Ureter (tissue), 1 donor: ENCODE measurements at regions not wholly inside any gene's neighbourhood (a gene's known extent, or its start where the extent isn't known, plus 50 kb on each side); places are given as distances from the start of the nearest gene placed in this dataset.
"Not testable (repeated sequence)": the region's sequence is repeated elsewhere in the genome, so short reads cannot be mapped to it uniquely, and the experiment has no call there.

Experiments
- DNase-seq: peaks from one replicate; pipeline ENCODE4 v3.0.0-alpha.2; 2020; ENCODE audit warnings: low spot score
- donor health status: DM: yes; HTN: yes; CAD: no.

DNA sequence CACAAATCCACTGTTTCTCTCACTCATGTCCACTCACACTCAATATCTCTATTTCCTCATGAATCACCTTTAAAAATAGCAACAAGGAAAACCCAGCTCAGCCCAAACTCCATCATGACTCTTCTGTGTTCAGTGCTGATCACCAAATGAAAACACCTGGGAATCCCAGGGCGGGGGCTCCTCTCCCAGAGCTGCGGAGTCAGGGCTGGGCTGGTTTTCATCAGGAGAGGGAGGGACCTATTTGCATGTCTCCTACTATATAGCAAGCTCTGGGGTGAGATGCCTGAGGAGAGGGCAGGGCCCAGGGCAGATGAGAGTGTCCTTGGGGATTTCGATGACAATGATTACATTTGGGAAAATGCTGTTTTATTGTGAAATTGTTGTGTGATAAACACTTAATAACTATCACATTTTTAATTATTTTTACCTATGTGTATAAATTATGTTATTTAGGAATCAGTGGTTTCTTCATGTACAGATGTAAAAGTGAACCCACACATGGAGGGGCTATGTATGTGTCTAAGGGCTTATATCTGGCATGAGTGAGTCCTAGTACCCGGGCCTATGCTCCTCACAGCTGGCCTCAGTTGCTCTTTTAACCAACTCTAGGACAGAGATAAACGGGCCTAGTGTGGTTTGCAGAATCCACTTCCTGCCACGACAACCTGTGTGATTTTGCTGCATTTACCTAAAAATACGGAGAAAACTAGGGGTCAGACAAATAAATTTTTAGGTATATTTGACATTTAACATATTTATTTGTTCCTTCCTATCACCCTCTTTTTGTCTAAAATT is 1131.9 kb downstream of the TMEM121 start:
- not testable (repeated sequence) for DNase-seq

DNA sequence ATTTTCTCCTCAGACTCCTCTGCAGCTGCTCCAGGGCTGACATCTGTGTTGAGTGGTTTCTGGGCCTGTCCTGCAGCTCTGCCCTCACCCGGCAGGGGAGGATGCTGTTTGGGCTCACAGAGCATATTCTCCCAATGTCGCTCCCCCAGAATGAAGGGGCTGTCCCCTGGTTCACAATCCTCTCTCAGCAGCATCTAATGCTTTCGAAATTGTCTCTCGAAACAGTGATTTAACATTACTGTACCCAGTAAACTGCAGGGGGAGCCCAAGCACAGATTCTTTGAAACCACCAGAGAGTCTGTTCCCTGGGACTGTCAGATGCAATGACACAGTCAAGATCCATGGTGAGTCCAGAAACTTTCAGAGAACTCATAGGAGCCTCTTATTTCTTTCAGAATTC is 1135.2 kb downstream of the TMEM121 start:
- DNase-seq, result not testable (repeated sequence)

DNA sequence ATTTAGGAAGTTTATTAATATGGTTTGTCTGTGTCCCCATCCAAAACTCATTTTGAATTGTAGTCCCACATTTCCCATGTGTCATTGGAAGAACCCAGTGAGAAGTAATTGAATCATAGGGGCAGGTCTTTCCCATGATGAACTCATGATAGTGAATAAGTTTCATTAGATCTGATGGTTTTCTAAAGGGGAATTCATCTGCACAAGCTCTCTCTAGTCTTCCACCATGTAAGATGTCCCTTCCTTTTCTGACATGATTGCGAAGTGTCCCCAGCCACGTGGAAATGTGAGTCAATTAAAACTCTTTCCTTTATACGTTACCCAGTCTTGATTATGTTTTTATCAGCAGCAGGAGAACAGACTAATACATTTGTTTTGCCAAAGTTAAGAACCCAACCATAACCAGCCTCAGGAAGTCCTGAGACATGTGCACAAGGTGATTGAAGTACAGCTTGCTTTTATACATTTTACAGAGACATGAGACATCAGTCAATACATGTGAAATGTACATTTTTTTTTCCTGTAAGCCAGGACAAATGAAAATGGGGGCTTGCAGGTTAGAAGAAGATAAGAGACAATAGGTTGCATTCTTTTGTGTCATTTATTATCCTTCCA is 1136.7 kb downstream of the TMEM121 start:
- no peak for DNase-seq

DNA sequence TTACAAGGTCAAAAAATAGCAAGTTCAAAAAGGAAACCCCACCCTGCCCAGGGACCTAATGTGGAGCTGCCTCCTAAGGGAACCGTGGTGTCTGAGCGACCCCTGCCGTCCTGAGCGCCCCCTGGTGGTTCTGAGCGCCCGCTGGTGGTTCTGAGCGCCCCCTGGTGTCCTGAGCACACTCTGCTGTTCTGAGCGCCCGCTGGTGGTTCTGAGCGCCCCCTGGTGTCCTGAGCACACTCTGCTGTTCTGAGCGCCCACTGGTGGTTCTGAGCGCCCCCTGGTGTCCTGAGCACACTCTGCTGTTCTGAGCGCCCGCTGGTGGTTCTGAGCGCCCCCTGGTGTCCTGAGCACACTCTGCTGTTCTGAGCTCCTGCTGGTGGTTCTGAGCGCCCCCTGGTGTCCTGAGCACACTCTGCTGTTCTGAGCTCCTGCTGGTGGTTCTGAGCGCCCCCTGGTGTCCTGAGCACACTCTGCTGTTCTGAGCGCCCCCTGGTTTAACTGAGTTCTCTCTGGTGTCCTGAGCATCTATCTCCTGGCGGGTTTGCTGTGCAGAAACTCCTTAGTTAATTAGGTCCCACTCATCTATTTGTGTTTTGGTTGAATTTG is 1137.5 kb downstream of the TMEM121 start:
- not testable (repeated sequence) for DNase-seq

DNA sequence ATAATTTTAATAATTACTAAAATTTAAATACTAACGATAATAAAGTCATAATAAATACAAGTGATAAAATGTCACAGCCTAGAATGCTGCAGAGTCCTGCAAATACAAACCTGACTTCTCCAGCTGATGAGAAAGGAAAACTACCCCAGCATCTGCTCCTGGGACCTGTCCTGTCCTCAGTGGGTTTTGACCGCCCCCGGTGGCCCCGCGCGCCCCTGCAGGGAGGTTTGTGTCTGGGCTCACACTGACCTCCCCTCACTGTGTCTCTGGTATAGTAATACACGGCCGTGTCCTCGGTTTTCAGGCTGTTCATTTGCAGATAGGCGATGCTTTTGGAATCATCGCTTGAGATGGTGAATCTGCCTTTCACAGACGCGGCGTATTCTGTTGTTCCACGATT is 1139.4 kb downstream of the TMEM121 start:
- DNase-seq, result no peak

DNA sequence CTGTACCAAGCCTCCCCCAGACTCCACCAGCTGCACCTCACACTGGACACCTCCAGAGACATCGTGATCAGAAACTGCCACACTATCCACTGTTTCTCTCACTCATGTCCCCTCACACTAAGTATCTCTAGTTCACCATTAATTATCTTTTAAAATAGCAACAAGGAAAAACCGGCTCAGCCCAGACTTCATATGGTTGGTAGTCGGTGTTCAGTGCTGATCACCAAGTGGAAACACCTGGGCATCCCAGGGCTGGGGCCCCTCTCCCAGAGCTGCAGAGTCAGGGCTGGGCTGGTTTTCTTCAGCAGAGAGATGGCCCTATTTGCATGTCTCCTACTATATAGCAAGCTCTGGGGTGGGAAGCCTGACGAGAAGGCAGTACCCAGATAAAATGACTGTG is 1140.0 kb downstream of the TMEM121 start:
- DNase-seq, result no peak

DNA sequence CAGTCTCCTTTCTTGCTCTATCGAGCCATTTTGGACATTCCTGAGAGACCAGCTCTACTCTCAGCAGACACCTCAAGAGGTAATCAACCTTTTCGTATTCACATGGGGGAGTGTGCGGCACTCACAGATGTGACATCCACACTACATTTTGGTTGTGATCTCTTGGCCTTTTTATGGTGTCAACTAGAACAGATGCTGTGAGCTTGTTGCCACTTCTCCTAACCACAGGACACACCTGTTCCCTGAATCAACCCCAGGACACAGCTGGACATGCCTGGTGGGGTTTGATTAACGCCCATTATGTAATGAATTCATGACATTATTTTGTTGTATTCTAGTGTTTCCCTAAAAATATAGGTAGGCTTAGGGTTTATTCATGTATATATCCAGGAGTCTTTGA is 1143.6 kb downstream of the TMEM121 start:
- DNase-seq, result no peak

DNA sequence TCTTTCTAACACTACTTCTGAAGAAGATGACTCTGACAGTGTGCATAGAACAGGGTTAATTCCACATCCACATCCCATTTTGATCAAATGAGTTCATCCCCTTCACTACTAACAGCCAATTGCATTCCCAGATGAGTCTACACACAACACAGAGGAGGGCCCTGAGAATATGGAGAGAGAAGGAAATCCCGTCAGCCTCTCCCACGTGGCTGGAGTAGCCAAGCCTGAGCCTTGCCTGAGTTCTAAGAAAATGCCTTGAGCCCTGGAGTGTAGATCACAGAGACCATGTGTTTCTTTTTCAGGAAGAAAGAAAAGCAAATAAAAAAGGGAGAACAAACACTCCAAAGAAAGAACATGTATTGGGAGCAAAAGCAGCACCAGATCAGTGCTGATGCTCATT is 1147.7 kb downstream of the TMEM121 start:
- DNase-seq, result not testable (repeated sequence)

DNA sequence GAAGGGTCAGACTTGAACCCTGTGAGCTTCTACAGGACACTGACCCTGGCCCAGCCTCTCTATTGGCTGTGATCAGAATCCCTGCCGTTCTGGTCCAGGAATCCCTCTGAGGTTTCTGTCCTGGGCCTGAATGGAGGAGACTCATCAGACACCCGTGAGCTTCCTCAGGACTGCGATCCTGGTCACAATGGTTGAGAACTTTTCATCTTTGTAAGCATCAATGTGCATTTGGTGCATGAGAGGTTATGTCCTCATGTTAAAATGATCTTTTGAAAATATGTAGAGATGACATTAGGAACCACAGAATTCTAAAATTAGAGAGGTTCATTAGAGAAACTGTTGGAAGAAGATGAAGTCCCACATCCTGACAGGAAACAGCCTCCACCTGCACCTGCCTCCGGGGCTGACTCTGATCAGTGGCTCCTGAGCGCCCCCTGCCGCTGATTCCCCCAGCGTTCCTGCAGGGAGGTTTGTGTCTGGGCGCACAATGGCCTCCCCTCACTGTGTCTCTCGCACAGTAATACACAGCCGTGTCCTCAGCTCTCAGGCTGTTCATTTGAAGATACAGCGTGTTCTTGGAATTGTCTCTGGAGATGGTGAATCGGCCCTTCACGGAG is 1148.2 kb downstream of the TMEM121 start:
- DNase-seq, result not testable (repeated sequence)

DNA sequence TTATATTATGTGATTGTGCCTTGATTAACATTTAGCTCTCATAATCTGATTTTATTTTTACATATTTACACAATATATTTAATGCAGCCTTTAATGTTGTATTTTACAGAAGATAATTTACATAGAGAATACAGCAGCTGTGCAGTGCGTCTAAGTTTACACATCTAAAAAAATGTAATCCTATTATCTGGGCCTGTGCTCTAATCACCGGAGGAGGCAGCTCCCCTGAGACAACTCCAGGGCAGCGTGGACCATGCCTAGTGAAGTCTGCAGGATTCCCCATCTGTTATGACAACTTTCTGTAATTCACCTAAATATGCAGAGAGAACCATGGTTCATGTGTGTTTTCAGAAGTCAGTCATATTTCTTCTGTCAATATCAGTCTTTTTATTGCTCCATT is 1149.3 kb downstream of the TMEM121 start:
- not testable (repeated sequence) for DNase-seq

DNA sequence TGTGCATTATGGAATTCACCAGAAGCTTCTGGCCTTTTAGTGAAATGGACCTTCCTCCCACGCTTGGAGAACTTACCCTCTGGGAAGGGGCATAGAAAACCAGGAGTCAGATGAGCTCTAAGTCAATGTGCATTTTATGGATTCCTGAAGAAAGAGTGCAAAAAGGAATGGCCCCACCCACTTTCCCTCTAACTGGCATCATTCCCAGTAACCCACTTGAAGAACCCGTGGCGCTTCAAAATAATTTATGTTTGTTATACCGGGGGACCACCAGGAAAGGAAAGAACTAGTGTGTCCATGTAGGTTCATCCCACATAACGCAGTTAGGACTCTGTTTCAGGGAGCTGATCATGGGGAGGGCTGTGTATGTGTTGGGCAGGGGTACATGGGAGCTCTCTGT is 1153.4 kb downstream of the TMEM121 start:
- no peak for DNase-seq

DNA sequence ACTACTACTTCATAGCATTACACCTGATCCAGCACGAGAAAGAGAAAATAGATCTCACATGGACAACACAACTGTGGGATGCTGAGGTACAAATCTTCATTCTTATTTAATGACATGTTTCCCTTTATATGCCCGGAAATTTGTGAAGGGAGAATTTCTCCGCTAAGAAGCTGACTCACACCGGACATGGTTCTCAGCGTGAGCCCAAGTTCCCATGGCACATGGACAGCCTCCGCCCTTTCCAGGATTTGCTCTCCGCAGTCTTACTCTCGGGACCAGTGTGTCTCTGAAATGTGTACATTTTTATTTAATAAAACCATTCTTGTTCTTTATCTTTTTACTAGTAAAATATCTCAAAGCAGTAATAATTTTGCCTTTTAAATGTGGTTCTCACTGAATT is 1154.8 kb downstream of the TMEM121 start:
- DNase-seq, result no peak

DNA sequence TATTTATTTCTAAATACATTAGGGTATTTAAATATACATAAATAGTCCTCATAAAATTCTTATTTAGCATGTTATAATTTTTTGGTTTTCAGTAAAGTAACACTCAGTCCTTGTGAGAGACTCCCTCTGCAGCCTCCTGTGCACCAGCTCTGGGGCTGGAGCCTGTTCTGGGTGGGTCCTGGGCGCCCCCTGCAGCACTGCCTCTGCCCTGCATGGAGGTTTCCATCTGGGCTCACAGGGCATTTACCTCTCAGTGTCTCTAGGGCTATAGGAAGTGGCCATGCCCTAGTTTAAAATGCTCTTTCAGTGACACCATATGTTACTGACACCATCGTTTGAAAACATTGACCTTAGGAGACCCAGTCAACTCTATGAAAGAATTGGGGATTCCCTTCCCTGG is 1155.2 kb downstream of the TMEM121 start:
- DNase-seq, result no peak

DNA sequence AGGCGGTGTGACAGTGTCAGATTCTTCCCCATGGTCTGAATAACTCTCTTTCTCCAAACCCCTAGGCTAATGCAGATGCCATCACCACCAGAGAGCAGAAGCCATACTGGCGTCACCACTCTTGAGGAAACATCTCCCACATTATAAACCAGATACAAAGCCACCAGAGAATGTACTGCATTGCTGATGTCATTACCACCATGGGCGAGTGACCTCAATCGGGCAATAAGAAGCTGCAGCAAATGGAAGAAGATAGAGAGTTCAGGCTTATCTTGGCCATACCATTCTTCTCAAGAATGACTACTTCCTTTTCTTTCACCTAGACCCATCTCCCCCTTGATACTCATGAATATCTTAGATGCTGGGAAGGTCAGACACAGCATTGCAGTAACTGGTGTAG is 1157.2 kb downstream of the TMEM121 start:
- DNase-seq, result no peak

DNA sequence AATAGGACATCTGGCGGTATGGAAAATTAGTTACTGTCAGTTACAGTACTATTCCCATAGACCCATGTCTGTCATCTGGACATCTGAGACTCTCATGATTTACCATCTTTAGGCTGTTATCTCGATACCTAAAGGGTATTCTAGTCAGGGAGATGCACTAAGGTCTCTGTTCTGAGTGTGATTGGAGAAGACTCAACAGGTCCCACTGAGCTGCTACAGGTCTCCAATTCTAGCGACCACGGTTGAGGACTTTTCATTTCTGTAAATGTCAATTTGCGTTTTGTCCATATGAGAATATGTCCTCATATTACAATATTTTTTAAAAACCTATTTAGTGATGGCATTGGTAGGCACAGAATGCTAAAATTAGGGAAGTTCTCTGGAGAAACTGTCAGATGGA is 1160.2 kb downstream of the TMEM121 start:
- DNase-seq, result no peak

DNA sequence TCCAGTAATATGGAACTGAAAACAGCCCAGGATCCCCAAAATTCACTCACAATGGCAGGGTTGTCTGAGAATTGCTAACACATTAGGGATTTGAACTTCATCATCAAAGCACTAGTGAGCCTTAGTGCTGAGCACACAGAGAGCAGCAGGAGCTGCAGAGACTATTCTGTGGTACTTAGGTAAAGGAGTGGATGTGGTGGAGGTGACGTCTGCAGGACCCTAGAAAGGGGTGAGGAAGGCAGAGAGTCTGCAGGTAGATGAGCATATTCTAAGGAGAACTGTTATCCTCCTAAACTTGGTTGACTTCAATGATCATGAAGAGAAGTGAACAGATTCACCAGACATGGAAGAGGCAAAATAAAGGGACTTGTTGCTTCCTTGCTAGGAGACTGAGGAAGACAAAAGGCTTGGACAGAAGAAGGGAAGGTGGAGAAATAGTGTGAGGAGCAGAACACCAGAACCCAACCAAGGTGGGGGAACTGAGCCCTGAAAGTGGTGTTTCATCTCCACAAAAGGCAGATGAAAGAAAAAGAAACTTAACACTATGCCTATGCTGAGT is 1164.0 kb downstream of the TMEM121 start:
- DNase-seq, result no peak

DNA sequence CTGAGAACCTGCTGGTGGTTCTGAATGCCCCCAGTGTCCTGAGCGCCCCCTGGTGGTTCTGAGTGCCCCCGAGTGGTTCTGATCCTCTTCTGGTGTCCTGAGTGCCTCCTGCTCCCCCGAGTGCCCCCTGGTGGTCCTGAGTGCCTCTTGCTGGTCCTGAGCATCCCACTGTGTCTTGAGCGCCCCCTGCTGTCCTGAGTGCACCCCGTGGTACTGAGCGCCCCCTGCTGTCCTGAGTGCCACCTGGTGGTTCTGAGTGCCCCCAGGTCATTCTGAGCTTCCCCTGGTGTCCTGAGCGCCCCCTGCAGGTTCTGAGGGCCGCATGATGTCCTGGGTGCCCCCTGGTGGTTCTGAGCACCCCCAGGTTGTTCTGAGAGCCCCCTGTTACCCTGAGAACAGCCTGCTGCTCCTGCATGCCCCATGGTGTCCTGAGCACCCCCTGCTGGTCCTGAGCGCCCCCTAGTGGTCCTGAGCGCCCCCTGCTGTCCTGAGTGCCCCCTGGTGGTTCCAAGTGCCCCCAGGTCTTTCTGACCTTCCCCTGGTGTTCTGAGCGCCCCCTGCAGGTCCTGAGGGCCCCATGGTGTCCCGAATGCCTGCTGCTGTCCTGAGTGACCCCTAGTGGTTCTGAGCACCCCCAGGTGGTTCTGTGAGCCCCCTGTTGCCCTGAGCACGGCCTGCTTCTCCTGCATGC is 1165.4 kb downstream of the TMEM121 start:
- no peak for DNase-seq

DNA sequence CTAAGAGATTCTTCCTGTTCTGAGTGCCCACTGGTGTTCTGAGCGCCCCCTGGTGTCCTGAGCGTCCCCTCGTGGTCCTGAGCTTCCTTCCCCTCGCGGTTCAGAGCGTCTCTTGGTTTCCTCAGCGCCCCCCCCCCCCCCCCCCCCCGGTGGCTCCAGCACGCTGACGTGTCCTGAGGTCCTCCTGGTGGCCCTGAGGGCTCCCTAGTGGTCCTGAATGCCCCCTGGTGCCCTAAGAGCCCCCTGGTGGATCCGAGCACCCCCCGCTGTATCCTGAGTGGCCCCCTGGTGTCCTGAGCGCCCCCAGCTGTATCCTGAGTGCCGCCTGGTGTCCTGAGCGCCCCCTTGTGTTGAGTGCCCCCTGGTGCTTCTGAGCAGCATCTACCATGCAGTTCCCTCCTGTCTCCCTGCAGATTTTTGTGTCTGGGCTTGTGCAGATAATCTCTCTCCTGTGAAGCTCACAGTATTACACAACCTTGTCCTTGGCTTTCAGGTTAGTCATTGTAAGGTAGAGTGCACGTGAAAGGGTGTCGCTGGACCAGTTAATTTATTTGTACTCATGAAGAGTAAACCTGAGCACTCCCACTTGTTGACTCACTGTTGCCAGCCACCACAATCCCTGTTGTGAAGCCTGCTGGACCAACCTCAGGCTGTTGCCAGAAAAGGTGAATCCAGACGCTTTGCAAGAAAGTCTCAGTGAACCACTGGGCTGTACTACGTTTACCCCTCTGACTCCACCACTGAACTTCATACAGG is 1168.4 kb downstream of the TMEM121 start:
- DNase-seq, result no peak

DNA sequence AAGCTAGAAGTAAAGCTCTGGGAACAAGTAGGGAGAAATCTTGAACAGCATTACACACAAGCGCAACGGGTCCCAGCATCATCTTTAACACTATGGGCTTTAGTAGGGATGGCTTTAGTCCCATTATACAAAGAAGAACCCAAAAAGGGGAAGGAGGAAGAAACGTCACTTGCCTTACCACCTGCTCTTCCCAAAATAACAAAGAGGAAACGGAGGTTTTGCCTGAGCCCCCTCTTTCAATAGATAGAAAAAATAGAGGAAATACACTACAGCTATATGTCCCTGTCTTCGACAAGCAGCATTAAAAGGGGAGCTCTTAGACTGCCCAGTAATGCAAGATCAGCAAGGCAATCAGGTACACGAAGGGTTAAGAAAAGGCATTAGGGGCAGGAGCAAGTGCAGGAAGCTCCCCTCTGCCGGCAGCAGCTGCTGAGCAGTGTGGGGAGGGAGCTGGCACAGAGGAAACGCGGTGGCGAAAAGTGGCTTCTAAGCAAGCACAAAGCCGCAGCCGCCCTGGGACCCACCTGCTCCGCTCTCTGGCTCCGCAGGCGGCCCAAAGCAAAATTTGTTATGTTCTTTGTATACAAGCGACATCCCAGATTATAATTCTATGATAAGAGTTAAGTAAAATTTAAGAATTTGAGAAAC is 1172.4 kb downstream of the TMEM121 start:
- not testable (repeated sequence) for DNase-seq

DNA sequence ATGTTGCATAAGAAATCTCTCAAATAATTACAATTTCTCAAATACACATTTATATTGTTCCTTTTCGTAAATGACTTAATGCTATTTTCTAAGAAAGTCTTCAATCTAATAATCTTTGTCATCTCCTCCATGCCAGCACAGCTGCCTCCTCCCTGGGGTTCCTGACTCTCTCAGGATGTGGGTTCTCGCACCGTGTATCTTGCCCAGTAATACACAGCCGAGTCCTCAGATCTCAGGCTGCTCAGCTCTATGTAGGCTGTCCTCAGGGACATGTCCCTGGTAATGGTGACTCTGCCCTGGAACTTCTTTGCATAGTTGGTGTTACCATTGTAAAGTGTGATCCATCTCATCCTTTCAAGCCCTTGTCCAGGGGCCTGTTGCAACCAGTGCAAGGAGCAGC is 1177.3 kb downstream of the TMEM121 start:
- not testable (repeated sequence) for DNase-seq
